Right renal pelvis (tissue), 4 donors: ENCODE measurements at regions not wholly inside any gene's neighbourhood (a gene's known extent, or its start where the extent isn't known, plus 50 kb on each side); places are given as distances from the start of the nearest gene placed in this dataset.

Source experiments
- DNase-seq, 4 donors: peaks; one replicate each; pipeline ENCODE4 v3.0.0-alpha.2; 2013; ENCODE audit warnings: low read depth in 4 of 4, low spot score in 3 of 4, missing footprints in 1 of 4

GRCh38 chrX:45758738-45759397 is 558.2 kb upstream of the DIPK2B start:
- DNase-seq, result no peak

GRCh38 chrX:45758319-45758718 is 557.6 kb upstream of the DIPK2B start:
- DNase-seq, result no peak

GRCh38 chrX:45757272-45757671 is 556.6 kb upstream of the DIPK2B start:
- DNase-seq, result no peak

GRCh38 chrX:45756557-45756956 is 555.9 kb upstream of the DIPK2B start:
- DNase-seq, result no peak

DNA sequence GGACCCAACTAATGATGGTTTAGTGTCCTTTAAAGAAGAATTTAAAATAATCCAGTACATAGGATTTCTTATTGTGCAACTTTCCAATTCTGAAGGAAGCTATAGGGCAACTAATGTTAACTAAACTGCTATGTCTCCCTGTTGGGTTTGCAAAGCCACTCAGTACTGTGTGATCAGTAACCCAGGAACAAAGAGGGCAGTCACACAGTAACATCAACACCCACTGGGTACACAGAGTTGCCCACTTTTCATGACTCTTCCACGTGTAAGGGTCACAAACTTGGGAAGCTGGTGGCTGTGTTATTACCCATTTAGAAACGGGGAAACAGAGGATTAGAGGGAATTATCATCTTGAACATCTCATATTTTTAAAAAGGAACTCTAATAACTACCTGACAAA is 555.0 kb upstream of the DIPK2B start:
- DNase-seq, result no peak

DNA sequence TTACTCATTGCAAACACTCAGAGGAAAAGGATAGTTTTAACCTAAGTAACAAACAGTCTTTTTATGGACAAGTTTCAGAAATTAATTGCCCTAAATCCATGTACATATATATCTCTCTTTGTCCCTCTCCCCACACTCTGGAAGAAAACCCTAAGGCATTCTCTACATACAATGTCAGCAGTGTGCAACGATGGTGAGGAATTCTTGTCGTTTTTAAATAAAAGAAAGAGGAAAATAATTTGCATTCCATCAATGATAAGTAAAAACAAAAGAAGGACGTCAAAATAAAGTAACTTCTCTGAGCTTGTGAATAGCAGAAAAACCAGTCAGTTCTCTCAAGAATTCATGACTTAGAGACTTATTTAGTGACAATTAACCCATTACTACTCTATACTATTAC is 550.5 kb upstream of the DIPK2B start:
- DNase-seq, result no peak

- no peak for DNase-seq
Observed at GRCh38 chrX:45750639-45751038, 550.0 kb upstream of the DIPK2B start.

DNA sequence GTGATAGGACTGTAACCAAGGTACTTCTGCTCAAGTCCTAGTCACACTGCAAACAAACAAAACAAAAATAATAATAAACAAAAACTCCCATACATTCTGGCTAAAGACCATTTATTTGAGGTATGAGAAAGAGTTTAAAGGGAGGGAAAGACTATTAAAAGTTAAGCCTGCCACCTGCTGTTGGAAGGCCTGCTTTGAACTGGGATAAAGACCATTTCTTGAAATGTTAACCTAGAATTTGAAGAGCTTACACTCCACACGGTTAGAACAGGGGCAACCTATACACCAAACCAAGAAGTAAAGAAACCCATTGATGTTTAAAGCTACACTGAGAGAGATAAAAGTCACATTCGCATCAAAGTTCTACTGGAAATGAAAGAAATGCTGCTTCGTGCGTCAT is 548.7 kb upstream of the DIPK2B start:
- no peak for DNase-seq

- DNase-seq, result no peak
Observed at GRCh38 chrX:45748369-45748774, 547.7 kb upstream of the DIPK2B start.

DNA sequence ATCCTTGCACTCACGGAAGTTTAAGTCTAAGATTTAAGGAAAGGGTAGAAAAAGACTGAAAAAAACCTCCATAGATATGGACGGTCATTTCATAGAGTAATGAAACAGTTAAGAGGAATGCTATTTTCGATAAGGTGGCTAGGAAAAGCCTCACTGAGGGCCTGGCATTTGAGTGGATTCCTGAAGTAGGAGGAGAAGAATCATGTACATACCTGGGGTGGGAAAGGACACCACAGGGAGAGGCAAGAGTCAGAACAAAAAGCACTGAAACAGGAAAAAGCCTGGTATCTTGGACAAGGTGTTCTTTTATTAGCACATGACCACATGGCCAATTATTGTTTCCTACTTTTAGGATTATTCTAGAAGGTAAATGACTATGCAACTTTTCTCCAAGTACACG is 547.2 kb upstream of the DIPK2B start:
- DNase-seq, result no peak

DNA sequence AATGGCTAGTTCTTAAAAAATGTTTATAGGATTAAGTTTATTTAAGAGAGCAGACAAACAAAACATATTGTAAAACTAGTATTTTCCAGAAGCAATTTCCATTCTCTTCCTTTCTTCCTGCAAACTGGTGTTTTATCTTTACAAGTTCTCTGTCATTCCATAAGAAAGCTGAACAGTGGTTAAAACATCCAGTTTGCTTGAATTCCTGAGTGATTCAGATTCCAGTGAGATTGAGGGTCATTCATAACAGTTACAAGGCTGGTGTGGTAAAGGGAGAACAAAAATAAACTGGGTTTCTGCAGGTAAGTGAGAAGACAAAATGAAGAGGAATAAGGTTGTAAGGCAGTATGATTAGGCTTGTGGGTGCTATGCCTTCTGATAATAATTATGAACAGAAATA is 544.8 kb upstream of the DIPK2B start:
- no peak for DNase-seq

DNA sequence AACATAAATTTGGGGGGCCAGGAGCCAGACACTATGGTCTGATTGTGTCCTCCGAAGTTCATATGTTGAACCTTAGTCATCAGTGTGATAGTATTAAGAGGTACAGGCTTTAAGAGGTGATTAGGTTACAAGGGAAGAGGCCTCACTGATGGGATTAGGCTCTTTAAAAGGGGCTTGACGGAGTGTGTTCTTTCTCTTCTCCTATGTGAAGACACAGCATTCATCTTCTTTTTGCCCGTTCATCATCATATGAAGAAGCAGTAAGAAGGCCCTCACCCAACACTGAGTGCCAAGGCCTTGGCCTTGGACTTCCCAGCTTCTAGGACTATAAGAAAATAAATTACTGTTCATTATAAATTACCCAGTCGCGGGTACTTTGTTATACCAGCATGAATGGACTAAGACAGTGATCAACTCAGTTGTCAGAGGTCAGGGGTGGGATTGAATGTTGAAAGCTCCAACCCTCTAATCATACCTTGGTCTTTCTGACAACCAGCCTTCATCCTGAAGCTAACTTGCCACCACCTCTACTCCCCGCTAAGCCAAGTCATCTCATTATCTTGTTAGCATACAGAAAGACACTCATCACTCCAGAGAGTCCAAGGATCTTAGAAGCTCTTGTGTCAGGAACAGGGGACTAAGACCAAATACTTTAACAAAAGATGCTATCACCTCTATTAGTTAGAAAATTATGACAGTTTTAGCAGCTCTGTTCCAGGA is 543.4 kb upstream of the DIPK2B start:
- DNase-seq, result no peak

- no peak for DNase-seq
Observed at GRCh38 chrX:45743081-45743533, 542.4 kb upstream of the DIPK2B start.

DNA sequence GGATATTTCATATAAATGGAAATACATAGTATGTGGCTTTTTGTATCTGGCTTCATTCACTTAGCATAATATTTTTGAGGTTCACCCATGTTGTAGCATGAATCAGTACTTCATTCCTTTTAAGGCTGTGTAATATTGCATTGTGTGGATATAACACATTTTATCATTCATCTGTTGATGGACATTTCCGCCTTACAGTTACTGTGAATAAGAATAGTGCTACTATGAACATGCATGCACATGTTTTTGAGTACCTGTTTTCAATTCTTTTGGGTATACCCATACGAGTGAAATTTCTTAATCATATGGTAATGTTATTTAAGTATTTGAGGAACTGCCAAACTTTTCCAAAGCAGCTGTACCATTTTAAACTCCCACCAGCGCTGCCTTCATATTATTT is 539.6 kb upstream of the DIPK2B start:
- DNase-seq, result no peak

DNA sequence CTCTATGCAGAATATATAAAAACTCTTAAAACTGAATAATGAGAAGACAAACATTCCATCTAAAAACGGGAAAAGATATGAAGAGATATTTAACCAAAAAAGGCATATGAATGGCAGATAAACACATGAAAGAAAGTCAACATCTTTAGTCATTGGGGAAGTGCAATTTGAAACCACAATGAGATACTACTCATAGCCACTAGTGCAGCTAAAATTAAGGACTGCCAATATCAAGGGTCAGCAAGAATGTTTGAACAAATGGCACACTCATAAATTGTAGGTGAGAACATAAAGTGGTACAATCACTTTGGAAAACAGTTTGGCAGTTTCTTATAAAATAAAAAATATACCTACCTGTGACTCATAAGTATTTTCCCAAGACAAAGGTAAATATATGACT is 534.9 kb upstream of the DIPK2B start:
- DNase-seq, result no peak

DNA sequence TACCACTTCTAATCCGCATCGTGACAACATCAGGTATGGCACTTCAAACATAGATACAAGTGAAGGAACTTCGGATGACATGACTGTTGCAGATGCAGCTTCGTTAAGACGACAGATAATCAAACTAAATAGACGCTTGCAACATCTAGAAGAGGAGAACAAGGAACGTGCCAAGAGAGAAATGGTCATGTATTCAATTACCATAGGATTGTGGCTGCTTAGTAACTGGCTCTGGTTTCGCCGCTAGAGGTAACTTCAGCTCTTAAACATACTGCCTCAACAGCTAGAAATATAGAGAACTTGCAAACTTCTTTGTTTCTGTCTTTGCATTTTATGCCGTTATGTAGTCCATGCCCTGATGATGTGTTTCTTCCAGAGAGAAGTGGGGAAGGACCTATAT is 530.8 kb upstream of the DIPK2B start:
- no peak for DNase-seq

DNA sequence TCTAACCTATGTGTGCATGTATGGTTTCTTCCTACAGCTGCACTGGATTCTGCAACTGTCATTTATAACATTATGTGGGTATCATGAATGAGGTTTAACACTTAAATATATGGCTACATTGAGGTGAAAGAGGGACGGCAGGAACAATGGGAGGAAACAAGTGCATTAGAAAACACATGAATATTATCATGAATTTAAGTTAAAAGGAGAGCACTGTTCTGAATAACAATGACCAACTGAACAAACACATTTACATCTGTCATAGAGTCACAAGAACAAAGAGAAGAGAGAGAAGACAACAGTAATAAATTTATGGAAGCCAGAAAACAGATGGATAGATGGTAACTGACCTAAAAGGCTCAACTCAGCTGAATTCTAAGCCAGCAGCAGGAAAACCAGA is 527.1 kb upstream of the DIPK2B start:
- DNase-seq, result no peak

DNA sequence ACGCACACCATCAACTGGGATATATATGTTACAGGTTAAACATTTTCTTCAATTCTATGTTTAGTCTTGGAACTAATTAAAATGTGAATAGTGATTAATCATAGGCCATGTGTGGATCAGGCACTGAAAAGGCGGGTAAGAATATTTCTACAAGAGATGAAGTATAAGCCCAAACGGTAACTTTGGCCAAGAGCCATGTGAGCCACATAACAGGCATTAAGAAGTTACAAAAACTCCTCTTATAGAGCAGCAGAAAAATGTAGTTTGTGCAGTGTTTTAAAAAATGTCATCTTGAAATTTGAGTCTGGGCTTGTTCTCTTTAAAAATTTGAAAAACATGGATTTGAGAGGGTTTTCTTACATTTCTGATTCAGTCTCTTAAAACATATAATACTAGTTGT is 521.8 kb upstream of the DIPK2B start:
- DNase-seq, result no peak

DNA sequence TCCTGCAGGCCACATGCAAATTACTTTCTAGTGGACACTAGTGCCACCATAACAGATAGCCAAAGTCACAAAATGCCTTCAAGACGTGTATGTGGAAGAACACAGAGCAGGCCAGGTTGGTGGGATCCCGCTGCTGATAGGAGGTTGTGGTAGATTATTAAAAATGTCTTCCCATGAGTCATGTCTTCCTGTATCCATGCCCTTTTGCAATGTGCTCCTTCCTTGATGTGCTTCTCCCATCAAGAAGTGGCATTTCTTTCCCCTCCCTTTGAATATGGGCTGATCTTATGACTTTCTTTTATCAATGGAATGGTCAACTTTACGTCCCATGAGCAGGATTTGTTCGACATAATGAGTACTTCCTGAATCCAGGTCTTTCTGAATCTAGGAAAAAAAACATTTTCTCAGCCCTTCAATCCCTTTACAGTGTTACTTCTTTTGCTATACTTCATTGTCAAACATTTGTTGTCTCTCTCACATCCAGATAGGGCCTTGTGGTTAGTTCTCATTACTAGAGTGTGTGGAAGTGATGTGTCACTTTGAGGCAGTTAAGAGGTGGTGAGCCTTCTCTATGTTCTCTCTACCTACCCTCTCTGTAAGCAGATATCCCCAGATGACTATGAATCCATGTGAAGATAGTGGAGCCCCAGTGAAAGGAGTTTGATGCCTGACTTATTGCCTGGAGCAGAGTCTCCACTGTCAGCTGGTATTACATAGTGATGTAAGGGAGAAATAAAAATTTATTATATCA is 519.2 kb upstream of the DIPK2B start:
- DNase-seq, result no peak

DNA sequence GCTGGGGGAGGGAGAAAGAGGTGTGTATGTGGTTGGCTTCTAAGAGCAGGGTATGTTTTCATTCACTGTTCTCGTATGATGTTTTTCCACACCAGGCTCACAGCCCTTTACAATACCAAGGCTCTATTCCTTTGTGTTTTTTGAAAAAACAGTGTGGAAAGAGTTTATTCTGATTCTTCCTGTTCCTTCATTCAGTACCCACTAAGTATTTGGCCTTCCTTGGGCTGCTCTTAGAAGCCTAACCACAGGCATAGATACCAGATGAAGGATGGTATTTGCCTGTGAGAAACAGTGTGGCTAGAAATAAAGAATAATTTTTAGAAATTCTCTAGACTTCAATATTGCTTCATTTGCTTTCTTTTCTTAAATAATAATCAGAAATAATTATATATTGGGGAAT is 518.0 kb upstream of the DIPK2B start:
- no peak for DNase-seq

GRCh38 chrX:45716750-45717149 is 516.1 kb upstream of the DIPK2B start:
- DNase-seq, result no peak

GRCh38 chrX:45715748-45716147 is 515.1 kb upstream of the DIPK2B start:
- no peak for DNase-seq
